C1 segment of cervical spinal cord (tissue), 14 donors: ENCODE measurements at regions not wholly inside any gene's neighbourhood (a gene's known extent, or its start where the extent isn't known, plus 50 kb on each side); places are given as distances from the start of the nearest gene placed in this dataset.

Source experiments
- DNase-seq, 14 donors: peaks; one replicate each; lab custom pipeline; 2025; lab: John Stamatoyannopoulos, UW

DNA sequence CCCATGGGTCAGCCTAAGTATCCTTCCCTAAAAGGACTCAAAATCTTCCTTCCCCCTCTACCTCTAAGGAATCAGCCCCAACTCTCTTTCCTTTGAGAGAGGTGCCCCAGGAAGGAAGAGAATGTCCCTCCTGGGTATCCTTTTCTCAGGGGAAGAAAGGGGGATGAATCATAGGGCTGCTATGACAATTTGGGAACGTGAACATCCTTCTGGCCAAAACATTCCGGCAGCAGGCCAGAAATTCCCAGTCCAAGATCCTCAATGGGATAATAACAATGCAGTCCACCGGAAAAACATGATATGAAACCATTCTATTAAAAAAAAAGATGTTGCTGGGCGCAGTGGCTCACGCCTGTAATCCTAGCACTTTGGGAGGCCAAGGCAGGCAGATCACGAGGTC is 50.8 kb upstream of the CACNA2D3 start:
- DNase-seq = no peak

DNA sequence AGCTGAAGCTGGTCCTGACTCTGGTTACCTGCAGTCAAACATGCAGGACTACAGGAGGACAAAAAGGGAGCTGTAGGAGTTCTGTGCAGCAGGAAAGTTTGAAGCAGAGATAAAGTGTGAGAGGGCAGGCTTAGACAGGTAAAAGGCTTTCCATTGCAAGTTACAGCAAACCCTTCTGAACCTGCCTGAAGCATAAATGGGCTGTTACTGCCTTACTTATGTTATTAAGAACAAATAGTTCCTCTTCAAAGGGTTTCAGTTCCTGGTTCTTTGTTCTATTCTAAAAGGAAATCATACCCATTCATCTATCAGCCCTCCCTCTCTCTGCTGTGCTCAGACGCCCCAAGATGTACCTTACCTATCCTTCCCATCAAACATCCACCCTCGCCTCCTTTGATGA is 52.4 kb upstream of the CACNA2D3 start:
- no peak for DNase-seq

DNA sequence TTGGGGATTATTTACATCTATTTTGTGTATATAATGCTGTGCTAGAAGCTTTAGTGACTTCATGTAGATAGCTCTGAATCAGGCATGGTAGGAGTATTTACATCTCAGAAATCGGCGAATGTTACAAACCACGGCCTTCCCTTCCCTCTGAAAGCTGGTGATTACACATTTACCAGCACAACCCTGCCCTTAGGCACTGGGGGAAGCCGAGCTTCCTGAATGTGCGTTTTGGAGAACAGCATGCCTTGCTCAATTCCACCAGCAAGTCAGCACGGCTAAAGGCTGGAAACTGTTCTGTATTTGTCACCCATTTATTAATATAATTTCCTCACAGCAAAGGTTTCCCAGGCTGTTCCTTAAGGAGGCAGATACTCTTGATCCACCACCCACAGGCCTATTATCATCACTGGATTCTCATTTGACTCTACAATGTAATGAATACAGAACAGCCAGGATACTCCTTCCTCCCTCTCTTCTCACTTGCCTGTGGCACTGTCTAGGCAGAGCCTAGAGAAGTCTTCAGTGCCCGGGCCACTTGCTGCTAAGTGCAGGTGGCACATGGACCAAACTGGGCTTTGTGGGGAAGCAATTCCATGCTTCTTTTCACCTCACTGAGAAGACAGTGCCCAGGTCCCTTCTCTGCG is 55.2 kb upstream of the CACNA2D3 start:
- DNase-seq = no peak

DNA sequence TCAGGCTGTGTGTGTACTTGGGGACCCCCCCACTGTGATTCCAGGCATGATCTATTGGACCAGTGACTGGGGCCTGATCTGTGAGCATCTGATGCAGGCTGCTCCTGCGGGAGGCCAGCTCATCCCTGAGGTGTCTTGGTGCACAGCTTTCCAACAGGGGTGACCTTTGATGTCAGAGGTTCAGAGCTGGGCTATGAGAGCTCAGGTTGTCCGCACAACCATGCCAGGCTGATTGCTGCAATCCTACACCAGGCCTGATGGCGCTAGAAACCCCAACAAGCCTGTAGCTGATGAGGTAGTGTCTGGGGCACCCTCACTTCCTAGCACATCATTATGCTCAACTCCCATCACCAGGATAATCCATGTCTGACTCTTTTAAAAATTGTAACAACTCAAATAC is 56.1 kb upstream of the CACNA2D3 start:
- no peak for DNase-seq

DNA sequence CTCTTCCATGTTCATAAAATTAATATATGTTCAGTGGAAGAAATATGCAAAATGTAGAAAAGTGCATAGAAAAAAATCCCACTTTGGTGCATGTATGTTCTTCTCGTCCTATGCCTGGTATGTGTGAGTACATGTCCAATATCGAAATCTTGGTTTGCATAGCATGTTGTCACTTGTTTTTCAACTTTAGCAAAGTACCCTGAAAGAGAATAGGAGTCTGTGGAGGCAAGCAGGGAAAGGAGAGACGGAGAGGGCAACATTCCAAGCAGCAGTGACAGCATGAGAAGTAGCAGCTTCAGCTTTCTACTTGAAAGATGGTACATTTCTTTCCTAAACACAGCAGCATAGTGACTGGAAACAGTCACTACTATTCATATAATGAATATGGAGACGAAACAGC is 56.8 kb upstream of the CACNA2D3 start:
- DNase-seq = no peak

DNA sequence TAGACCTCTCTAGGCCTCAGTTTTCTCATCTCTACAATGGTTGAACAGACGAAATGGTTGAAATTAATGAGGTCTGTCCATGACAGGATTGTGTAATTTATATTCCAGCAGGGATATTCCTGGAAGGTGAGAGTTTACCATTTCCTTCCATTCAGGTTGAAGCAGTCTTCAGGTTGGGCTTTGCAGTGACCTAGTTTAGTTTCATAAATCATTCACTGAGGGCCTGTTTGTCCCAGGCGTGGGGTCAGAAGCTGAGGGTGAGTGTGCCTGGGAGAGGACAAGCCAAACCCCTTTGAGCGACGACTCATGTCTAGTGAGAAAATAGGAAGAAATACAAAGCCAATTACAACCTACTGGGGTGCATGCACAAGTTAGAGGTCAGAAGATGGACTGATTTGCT is 57.2 kb upstream of the CACNA2D3 start:
- DNase-seq = no peak

DNA sequence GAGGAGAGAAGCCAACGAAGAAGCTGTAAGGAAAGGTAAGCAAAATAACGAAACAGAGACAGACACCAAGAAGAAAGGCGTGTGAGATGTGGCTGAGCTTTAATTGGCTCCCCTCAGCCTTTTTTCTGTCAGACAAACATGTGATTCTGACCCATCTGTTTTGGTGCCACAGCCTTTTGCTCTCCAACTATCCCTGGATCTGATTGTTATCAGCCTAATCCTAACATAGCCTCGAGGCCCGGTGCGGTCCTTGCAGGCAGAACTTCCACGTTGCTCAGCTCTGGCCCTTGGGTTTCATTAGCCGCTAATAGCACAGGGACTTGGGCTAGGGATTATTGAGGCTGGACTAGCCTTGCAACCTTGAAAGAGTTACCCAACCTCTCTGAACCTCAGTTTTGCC is 57.9 kb upstream of the CACNA2D3 start:
- no peak for DNase-seq

DNA sequence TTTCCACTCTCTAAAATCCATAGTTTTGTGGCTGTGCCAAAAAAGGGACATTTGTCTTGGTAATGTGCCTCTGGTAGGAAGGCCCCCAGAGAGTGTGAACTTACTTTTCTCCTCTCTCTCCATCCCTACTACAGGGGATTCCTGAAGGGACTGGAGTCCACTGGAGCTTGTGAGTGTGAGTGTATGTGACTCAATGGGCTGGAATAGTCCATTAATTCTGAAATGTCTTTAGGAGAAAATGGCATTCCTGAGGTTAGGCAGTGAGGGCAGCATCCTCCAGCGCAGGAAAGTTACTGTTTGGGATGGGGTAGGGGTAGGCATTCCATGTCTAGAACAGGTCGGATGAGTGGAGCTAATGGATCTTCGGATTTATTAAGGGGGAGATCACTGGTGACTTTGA is 59.8 kb upstream of the CACNA2D3 start:
- DNase-seq = no peak

DNA sequence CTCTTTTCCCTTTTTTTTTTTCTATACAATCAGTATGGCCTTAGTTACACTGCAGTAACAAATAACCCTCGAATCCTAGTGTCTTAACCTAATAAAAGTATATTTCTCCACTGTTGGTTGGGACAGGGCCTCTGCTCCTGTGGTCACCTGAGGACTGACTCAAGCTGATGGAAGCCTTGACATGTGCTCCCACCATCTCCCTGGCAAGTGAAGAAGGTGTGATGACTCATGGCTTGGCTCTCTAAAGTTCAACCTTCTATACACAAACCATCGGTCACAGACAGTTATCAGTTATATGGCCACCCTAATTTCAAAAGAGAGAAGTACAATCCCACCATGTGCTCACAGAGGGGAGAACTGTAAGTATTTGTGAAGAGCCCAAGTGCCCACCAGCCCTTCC is 65.8 kb upstream of the CACNA2D3 start:
- no peak for DNase-seq

DNA sequence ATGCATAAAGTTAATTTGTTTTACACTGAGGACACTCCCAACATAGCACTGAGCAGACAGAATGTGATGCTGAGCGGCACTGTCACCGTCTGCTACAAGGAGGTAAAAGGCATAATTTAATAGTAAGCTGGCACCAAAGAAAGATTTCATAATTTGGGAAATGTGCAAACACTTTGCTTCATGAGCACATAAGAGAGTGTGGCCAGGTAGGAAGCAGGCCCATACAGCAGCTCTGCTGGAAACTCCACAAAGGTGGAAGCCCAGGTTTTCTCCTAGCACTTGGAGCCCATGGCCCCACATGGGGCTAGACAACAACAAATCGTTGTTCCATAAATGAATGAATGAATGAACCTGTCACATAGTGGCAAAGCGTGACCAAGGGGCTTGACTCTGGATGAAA is 68.5 kb upstream of the CACNA2D3 start:
- DNase-seq = no peak

DNA sequence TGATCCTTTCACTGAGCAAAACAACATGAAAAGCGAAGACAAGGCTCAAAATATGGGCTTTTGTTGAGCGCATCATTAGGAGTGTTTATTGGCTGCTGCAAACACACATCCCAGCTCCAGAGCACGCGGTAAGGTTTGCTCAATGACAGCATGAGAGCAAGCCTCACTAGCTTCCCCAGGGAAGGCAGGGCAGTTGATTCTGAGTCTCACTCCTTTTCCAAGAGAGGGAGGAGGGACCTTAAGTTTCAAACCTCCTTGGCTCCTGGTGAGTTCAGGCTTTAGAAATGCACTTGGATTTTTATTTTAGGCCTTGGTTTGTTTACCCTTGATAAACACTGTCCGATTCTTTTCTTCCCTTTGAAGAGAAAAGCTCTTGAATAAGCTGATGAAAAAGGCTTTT is 69.1 kb upstream of the CACNA2D3 start:
- no peak for DNase-seq

DNA sequence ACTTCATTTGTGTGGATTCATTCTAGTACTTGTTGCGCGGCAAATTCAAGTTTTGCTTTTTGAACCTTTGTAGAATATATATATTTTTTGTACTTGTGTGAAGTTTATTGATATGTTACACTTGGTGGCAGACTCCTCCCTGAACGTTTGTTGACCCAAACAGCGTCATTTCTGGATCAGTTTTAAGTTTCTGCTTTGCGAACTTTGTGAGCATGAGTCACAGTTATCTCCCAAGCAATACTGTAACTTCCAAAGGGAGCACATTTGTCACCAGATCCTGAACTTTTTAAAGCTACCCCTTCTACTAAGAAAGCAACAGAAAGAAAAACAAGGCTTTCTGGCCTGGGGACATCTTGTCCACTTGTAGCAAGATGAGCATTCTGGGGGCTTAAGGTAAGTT is 74.8 kb upstream of the CACNA2D3 start:
- no peak for DNase-seq

DNA sequence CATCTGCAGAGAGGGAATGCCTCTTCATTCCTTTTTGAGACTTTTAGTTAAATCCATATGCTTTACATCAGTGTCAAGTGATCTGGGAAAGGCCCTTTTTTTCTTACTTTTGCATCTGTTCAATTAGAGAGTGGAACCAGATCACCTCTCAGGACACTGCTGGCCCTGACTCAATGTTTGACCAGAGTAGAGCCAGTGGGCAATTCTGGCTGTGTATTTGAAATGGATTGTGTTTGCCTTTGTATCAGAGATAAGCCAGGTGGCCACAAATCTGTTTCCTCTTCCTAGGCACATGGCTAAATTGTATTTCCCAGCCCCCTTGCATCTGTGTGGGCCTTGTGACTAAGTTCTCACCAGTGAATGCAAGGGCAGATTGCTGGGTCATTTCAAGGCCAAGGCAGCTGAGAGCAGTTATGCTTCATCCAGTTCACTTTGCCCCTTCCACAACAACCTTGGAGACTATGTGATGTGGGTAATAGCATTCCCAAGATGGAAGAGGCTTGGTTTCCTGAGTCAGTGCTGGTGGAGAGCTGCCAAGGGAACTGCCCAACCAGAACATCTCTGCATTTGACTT is 75.6 kb upstream of the CACNA2D3 start:
- DNase-seq = no peak

DNA sequence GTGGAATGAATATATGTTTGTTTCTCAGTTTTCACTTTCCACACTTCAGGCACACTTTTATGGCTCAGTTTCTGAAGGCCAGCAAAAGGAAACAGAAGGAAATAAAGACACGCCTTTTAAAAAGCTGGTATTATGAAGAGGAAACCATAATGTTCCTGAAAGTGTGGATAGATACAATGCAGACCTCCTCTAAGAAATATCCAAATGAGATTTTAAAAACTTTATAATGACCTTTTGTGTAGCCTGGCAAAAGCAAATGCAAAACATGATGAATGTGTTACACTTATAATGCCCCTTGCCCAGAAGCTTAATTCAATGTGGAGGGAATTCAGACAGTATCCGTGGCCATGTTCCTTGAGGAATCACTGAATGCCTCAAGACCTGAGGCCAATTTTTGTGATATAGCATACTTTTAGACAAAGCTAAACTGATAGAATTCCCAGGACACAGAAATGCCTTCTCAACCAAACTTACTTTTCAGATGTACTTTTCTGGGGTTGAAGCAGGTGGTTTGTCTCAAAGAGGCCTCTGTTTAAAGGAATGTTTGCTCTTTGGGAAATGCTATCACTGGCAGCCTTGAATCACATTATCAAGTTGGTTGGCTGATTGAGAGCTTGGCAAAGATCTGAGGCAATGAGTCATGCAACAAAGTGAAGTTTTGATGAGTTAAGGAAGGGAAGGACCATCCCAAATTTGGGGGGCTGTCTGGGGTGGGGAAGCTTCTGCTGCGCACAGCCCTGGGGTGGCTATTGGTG is 77.1 kb upstream of the CACNA2D3 start:
- no peak for DNase-seq

DNA sequence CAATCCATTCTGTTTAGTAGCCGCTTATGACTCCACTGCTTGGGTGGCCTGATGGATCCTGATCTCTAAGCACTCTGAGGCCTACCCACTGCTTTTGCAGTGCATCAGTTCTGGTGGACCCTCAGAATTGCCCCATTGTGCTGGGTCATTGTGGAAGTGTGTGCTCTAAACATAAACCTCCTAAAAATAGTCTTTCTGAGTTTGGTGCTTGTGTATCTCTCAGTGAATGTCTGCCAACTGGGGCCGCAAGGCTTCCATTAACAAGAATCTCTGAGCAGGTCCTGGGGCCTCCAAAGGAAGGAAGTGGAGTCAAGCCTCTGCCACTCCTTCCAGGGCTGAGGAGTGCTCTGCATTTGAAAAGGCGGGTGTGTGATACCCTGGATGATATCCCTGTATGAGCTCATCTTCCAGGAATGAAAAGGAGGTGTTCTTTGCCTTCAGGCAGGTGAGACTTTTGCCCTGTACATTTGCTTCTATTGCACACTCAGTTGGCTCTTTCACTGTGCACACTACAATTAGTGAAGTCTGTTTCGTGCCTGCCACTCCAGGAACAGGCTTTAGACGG is 80.0 kb upstream of the CACNA2D3 start:
- no peak for DNase-seq

DNA sequence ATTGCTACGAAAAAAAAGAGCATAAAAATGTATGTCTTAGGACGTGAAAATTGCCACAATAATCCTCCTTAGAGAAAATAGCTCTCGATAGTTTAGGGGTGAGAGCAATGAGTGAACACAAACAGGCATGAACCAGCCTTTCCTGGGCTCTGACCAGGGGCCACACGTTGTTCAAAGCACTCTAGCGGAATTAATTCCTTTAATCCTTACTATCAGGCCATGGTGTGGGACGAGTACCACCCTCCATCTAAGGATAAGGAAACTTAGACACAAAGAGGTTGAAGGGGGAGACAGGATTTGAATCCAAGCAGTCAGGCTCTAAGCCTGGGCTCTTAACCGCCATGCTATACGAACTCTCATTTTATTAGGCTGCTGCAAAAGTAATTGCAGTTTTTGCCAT is 81.9 kb upstream of the CACNA2D3 start:
- no peak for DNase-seq

DNA sequence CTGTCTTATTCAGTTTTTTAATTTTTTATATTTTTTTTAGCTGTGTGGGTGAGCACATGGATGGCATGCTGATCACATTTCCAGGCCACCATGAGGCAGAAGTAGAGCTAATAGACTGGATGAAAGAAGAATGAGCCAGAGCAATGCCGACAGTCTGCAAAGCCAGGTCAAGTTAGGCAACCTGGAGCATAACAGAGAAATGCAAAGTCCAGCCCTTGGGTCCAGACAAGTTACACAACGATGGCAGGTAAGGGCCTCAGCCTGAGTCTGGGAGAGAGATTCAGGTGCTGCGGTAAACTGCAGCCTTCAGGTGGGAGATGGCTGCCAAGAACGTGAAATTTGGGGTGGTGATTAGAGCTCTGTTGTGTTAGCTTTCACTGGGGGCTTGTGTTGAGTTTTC is 84.0 kb upstream of the CACNA2D3 start:
- DNase-seq = no peak

DNA sequence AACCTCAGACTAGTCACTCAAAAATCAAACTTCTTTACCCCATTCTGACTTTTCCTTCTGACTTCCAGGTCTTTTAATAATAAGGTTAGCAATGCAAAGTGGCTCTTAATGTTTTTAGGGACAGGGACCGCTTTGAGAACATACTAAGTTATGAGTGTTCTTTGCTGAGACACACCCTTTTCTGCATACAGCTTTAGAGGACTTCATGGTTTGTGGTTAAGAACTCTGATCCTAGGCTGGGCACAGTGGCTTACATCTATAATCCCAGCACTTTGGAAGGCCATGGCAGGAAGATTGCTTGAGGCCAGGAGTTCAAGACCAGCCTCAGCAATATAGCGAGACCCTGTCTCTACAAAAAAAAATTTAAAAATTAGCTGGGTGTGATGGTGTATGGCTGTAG is 85.8 kb upstream of the CACNA2D3 start:
- DNase-seq = no peak

DNA sequence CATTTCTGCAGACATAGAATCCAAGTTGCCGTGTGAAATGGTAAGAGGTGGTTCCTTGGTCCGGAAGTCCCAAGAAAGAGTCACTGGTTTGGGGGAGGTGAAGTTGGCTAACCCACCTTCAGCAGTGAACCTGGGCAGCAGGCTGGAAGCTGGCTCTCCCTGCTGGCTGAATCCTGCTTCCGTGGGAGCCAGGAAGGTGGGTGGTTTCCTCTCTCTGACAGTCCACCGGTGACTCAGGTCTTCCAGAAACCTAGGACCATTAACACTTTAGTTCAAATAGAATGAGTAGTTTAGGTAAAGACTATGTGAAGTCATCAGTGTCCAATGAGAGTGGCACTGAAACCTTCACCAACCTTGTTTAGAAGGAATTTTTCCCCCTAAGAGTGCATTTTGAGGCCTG is 87.4 kb upstream of the CACNA2D3 start:
- DNase-seq = no peak

DNA sequence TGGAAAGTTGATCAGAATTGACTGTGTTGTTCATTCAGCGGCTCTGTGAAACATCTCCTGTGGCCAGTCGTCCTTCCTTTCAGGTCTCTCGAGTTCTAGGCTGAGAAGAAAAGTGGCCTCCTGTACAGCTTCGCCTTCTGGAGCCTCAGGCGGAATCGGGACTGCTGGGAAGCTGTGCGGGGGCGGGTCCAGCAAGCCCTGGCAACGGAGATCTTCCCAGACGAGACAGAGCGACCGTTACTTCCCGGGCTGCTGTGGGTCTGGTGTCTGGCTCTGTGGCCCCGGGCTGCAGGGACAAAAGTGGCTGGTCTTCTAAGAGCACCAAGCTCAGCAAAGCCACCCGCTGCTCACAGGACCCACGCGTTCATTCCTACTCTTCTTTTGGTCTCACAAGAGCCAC is 88.6 kb upstream of the CACNA2D3 start:
- DNase-seq = no peak

DNA sequence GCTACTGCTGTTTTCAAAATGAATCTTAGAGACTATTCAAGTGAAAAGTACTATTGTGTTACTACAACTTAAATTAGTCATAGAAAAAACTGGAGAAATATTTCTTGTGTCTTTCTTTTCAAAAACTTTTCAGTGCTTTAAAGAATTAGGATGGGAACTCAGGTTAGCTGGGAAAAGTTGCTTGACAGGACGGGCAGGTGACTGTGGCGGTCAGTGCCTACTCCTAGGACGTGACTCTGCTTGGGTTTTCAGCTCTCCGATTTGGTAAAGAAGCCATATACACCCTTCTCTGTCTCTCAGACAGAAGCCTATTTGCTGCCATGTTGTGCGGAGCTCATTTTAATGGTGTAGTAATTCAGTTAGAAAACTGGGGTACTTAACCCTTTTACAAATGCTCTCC is 89.8 kb upstream of the CACNA2D3 start:
- no peak for DNase-seq

DNA sequence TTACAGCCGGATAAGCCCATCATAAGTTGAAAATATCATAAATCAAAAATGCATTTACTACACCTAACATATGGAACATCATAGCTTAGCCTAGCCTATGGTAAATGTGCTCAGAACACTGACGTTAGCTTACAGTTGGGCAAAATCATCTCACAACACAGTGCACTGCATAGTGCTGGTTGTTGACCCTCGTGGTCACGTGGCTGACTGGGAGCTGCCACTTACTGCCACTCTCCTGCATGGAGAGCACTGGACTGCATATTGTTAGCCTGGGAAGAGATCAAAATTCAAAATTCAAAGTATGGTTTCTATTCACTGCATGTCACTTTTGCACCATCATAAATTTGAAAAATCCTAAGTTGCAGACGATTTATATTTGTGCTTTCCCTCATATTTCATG is 94.0 kb upstream of the CACNA2D3 start:
- no peak for DNase-seq

DNA sequence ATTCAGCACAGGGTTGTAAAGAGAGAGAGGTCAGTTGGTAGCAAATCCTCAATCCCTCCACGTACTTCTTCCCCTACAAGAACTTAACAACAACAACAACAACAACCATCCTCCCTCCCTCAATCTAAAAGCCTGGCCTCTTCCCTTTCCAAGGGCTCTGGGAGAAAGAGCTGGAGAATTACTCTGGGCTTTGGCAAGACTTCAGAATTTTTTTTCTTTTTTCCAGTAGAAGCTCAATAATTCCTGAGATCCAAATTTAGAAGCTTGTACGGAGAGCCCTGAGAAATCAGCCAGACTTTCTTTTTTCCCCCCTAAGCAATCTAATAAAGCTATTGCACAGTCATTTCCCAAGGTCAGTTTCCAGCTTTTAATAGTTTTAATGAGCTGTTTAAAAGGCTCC is 95.8 kb upstream of the CACNA2D3 start:
- DNase-seq = no peak
